HG03457 (cell line): ENCODE measurements at regions not wholly inside any gene's neighbourhood (a gene's known extent, or its start where the extent isn't known, plus 50 kb on each side); places are given as distances from the start of the nearest gene placed in this dataset.
A peak's percentile ranks its signal among the peaks of the same experiment; 100 is the strongest.
"Not testable (repeated sequence)": the region's sequence is repeated elsewhere in the genome, so short reads cannot be mapped to it uniquely, and the experiment has no call there.

Experiments
- ATAC-seq: cut with Tn5 transposase; IDR thresholded peaks from one replicate; pipeline ENCODE4 v1.9.1; 2021; ENCODE audit warnings: moderate number of reproducible peaks; ENCODE audit not compliant: unreplicated experiment

DNA sequence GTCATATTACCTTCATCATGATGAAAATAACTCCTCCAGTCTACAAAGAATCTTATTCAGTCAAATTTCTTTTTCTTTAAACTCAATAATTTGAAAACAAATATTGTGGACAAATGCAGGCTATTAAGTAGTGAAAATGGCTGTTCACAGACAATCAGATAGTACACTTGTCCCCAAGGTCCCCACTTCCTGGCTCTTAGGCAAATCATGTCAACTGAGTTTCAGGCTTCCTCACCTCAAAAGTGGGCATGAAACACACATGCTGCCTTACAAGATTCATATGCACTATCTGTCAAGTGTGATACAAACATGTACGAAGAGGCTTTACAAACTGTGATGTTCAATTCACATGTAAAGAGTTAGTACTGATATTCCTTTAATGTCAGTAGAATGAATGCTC is 385.2 kb upstream of the SEMA6A start:
- ATAC-seq: no peak

DNA sequence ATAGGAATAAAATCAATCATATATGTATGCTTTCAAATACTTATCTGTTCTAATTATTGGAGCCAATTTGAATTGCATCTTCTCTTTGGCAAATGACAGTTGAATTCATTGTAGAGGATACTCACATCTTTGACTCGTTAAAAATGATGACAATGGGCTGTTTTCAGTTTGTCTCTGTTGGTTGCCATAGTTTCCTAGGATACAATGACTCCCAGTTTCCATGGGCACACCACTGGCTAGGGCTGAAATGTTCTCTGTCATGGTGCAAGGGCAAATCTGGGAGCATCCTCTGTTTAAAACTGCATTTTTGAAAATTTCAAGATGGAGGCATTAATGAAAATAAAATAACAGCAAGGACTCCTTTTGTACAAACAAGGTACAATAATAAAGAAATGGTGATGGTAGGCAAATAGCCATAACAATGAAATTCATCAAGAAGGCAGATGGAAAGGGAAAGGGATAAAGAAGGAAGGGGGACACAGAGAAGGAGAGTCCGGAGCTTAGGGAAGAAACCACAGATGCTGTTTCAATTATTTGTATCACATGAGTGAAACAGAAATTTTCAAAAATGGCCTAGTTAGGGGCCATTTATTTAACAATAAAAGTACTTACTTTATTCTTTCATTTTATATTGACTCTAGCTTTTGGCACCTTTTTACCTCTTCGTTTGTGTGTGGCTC is 378.8 kb upstream of the SEMA6A start:
- no peak for ATAC-seq

DNA sequence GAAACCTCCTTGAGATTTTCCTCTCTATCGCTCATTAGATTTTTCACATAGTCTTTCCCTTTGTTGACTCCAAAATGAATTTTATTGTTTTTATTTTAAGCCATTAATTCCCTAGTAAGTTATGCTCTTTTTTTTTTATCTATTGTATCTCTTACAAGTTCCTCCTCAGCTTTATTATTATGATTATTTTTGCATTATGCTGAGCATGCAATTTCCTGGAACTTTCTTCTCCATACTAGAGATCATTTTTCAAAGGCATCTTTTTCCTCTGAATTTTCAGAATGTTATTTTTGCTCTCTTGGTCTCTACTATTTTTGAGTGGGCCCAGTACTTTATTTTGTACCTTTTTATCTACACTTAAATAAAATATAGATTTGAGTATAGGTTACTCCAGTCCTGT is 376.6 kb upstream of the SEMA6A start:
- no peak for ATAC-seq

DNA sequence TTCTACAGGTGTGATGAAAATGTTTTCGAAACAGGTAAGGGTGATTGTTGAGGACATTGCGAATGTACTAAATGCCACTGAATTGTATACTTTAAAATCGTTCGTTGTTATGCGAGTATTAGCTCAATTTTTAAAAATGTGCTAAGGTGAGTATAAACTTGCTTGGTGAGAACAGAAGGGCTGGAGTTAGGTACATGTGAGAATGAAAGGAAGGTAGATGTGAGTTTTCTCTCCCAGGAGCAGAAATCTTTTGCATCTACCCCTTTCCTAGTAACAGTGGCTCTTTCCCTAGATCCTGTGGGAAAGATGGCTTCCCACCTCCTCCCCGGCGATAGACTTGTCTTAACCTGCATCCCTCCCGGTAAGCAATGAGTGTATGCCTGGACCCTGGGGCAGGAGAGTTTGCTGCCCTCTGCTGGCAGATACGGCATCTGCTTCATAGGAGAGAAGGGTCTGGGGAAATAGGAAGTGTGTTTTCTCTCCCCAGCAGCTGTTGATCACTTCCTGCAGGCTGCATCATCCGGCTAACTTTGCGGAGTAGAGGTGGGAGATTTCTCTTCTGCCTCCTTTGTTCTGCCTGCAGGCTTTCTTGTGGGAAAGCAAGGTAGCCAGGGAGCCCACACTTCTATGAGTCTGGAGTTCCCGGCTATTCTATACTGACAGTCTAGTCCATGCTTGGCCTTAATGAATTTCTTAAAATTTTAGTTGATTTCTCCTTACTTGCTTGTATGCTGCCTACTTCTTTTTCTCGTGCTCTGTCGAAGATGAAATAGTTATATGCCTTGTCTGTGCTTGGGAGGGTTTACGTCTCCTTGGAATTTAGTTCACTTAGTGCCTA is 373.3 kb upstream of the SEMA6A start:
- ATAC-seq: peak; percentile 100

DNA sequence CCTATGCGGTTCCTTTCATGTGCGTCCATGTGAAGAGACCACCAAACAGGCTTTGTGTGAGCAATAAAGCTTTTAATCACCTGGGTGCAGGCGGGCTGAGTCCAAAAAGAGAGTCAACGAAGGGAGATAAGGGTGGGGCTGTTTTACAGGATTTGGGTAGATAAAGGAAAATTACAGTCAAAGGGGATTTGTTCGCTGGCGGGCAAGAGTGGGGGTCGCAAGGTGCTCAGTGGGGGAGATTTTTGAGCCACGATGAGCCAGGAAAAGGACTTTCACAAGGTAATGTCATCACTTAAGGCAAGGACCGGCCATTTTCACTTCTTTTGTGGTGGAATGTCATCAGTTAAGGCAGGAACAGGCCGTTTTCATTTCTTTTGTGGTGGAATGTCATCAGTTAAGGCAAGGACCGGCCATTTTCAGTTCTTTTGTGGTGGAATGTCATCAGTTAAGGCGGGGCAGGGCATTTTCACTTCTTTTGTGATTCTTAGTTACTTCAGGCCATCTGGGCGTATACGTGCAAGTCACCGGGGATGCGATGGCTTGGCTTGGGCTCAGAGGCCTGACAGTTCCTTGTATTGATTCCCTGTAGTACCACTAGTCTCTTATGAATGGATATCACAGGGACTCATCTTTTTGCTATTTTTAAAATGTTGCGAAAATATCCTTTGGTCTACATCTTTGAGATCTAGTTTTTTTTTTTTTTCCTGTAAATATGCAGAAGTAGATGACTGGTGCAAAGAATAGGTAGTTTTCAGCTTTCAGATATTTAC is 371.2 kb upstream of the SEMA6A start:
- not testable (repeated sequence) for ATAC-seq

GRCh38 chr5:116944183-116944582 is 369.6 kb upstream of the SEMA6A start:
- no peak for ATAC-seq

GRCh38 chr5:116942622-116943021 is 368.0 kb upstream of the SEMA6A start:
- ATAC-seq: no peak

GRCh38 chr5:116939641-116940040 is 365.0 kb upstream of the SEMA6A start:
- no peak for ATAC-seq

DNA sequence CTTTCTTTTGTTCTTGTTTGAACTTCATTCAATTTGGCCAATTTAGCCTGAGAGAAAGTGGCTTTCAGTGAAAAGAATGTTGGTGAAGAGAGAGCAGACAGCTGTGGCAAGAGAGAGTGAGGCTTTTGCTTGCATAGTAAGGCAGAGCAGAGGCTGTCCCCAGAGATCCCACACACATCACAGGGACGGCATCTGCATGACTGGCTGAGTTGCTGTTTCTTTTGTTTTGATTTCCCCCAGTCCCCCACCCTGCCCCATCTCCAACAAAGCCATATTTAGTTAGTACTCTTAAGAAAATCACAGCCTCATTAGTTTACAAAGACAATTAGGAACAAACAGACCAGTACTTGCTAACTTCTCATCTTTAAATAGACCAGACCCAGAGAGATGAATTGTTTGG is 363.9 kb upstream of the SEMA6A start:
- no peak for ATAC-seq

- ATAC-seq: no peak
Measured at GRCh38 chr5:116935561-116936162, 361.0 kb upstream of the SEMA6A start.

DNA sequence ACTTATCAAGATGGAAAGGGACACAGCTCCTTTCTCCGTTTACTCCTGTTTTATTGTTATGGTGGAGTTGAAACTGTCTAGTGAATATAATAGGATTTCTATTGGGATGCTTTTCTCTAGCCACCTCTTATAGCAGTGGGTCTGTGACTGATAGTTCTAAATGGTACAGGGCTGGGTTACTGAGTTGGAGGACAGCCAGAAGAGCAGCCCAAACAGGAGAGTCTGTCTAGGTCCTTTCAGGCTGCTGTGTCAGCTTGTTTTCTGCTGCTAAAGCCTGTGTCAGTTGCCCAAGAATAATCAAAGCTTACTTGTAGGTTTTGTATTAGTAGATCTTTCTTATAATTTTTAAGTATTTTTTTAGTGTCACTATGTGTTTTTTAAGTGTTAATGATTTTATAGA is 356.0 kb upstream of the SEMA6A start:
- ATAC-seq: no peak

DNA sequence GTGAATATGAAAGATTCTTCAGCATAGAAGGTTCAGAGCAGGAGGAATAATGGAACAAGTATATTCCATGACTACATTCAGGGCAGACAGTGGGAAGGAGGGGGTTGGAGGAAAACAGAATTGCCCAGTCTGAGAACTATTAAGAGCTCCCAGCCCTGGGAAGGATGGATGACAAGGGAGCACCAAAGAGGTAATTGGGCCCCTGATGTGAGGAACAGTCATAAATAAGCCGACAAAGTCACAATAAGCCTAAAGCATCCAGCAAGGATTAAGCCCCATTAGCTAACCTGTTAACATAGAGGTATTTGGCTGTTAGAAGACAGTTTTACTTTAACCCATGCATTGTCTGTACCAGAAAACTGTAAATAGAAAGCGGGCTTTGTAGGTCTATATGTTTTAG is 348.7 kb upstream of the SEMA6A start:
- no peak for ATAC-seq

DNA sequence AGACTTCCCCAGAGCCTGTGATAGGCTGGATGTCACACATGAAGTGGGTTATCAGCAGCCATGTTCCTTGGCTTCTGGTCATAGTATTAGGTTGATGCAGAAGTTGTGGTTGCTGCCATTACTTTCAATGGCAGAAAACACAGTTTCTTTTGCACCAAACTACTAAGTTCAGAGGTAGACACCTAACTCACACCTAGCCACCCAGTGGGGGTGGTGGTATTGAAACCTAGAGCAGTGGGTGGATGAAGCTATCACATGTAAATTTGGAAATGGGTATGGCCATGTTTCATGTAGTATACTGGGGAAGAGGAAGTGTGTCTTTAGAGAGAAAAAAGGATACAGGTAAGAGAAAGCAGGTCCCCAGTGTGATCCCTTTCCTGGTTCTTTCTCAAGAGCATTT is 347.9 kb upstream of the SEMA6A start:
- ATAC-seq: peak; percentile 86

DNA sequence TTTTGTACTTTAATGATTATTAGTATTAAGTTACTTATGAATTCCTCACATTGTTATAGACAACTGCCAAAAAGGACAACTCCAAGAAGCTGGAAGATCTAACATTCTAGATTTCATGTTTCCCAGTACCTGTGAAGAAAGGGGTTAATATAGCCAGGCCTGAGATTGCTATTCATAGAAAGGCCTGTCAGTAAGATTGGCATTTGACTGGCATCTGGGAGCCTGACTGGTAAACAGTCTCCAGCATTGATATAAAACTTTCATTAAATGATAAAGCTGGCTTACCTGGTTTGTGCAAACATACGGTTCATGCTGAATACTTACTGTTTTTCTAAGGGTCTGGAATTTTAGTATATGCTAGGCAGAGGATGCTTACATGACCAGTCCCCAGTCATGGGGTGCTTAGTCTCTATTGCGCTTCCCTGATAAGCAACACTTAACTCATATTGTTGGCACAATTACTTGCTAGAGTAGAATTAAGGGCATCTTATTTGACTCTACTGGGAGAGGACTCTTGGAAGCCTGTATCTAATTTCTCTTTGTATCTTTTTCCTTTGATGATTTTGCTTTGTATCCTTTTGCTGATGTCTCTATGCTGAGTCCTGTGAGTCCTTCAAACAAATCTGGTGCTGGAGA is 340.4 kb upstream of the SEMA6A start:
- ATAC-seq: no peak

- ATAC-seq: no peak
Measured at GRCh38 chr5:116912221-116912620, 337.6 kb upstream of the SEMA6A start.

- ATAC-seq: no peak
Measured at GRCh38 chr5:116911074-116911473, 336.5 kb upstream of the SEMA6A start.

GRCh38 chr5:116908537-116908936 is 333.9 kb upstream of the SEMA6A start:
- peak; percentile 71 for ATAC-seq

GRCh38 chr5:116905885-116906284 is 331.3 kb upstream of the SEMA6A start:
- ATAC-seq: no peak

DNA sequence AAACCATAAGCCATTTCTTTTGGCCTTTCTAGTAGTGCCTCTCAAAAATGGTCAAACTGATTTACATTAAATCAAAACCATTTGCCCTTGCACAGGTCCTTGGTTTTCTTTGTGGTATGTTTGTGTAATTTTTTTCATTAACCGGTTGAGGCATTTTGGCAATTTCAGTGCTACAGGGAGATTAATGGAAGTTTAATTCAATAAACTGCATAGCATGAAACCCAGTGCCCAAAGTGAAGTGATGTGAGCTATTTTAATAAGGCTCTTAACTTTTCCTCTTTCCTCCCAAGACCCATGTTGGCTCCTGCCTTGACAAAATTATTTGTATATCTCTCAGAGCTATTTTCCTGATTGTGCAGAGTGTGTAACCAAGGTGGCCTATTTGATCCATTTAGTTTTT is 326.2 kb upstream of the SEMA6A start:
- ATAC-seq: no peak

GRCh38 chr5:116898917-116899316 is 324.3 kb upstream of the SEMA6A start:
- no peak for ATAC-seq

- no peak for ATAC-seq
Measured at GRCh38 chr5:116897291-116897690, 322.7 kb upstream of the SEMA6A start.
